Endothelial cell of umbilical vein (primary cell): ENCODE measurements at regions not wholly inside any gene's neighbourhood (a gene's known extent, or its start where the extent isn't known, plus 50 kb on each side); places are given as distances from the start of the nearest gene placed in this dataset.

ENCODE experiments used
- BruUV-seq: library from RNA; stranded (reverse); fragments of 400-500 nt; replicated peaks from 2 replicates; lab custom pipeline; 2021; lab: Mats Ljungman, UMichigan
- CTCF ChIA-PET: fragments of 300-600, 350-600 bp; sonication (Branson Sonifier 250); formaldehyde crosslinking; loops from one replicate; lab custom pipeline; 2021; ENCODE audit warnings: antibody characterized with exemption, inconsistent platforms; lab: Charles Lee
- POLR2A ChIA-PET: fragments of 300-600, 350-600 bp; sonication (Branson Sonifier 250); formaldehyde crosslinking; loops from one replicate; lab custom pipeline; 2021; ENCODE audit warnings: antibody characterized with exemption, inconsistent platforms; lab: Charles Lee
- DNase-seq: peaks from one replicate; pipeline ENCODE4 v3.0.0-alpha.2; 2011; ENCODE audit warnings: low read depth, low spot score
- FAIRE-seq: peaks from 2 replicates; lab custom pipeline; 2011; peaks lifted over from hg19 to GRCh38; lab: Jason Lieb, UNC
- H2AFZ ChIP-seq: 2 replicates; pipeline ENCODE4 v1.6.0; 2012; ENCODE audit warnings: low read depth, low read length, control low read depth, inconsistent platforms
- H3K27ac ChIP-seq: 2 replicates; pipeline ENCODE4 v1.5.1; 2011; ENCODE audit warnings: low read depth, mild to moderate bottlenecking, control low read depth, low read length, moderate library complexity; ENCODE audit not compliant: insufficient read depth
- H3K27me3 ChIP-seq, 2 experiments: 2 replicates each; pipeline versions ENCODE4 v1.6.0 to v1.6.1; 2011; ENCODE audit warnings: low read length in 2 of 2, mixed read lengths in 1 of 2; ENCODE audit not compliant: control insufficient read depth in 2 of 2, insufficient read depth in 2 of 2
- H3K36me3 ChIP-seq, 2 experiments: 2 replicates in 1 of 2; 3 replicates in 1 of 2; pipeline ENCODE4 v1.5.1; 2011; ENCODE audit warnings: low read length in 2 of 2, mild to moderate bottlenecking in 1 of 2, moderate library complexity in 1 of 2; ENCODE audit not compliant: control insufficient read depth in 2 of 2, insufficient read depth in 2 of 2; ENCODE audit errors: extremely low read depth in 1 of 2
- H3K4me1 ChIP-seq: 3 replicates; pipeline ENCODE4 v1.5.1; 2011; ENCODE audit warnings: mild to moderate bottlenecking, low read length; ENCODE audit not compliant: control insufficient read depth, insufficient read depth; ENCODE audit errors: extremely low read depth
- H3K4me2 ChIP-seq: 2 replicates; pipeline ENCODE4 v1.6.1; 2011; ENCODE audit warnings: low read length, control low read depth, mixed read lengths; ENCODE audit not compliant: insufficient read depth
- H3K4me3 ChIP-seq, 3 experiments: fragments of 200-600 bp in 1 of 3; sonication (generic), shearing (Covaris generic) in 1 of 3; replicated peaks in 1 of 3; 2 replicates each; pipeline ENCODE4 v1.5.1; 2011 to 2016; ENCODE audit warnings: control low read depth in 3 of 3, low read length in 3 of 3, mild to moderate bottlenecking in 2 of 3, inconsistent platforms in 1 of 3, low read depth in 1 of 3, moderate library complexity in 1 of 3; ENCODE audit not compliant: insufficient read depth in 1 of 3
- H3K79me2 ChIP-seq: 2 replicates; pipeline ENCODE4 v1.6.0; 2012; ENCODE audit warnings: low read length, inconsistent platforms; ENCODE audit not compliant: control insufficient read depth, insufficient read depth
- H3K9ac ChIP-seq: replicated peaks from 2 replicates; pipeline ENCODE3; 2011; ENCODE audit warnings: low read length, control low read depth; ENCODE audit not compliant: insufficient read depth; ENCODE audit errors: extremely low read depth
- H3K9me1 ChIP-seq: replicated peaks from 3 replicates; pipeline ENCODE4 v1.6.0; 2011; ENCODE audit warnings: mild to moderate bottlenecking, low read length; ENCODE audit not compliant: control insufficient read depth, insufficient read depth; ENCODE audit errors: extremely low read depth
- H3K9me3 ChIP-seq: replicated peaks from 2 replicates; pipeline ENCODE4 v1.5.1; 2012; ENCODE audit warnings: low read length, inconsistent platforms; ENCODE audit not compliant: control insufficient read depth, insufficient read depth
- H4K20me1 ChIP-seq: replicated peaks from 2 replicates; pipeline ENCODE3; 2011; ENCODE audit warnings: mild to moderate bottlenecking, low read length; ENCODE audit not compliant: control insufficient read depth, insufficient read depth; ENCODE audit errors: extremely low read depth
- CTCF ChIP-seq, 2 donors: IDR thresholded peaks; 1 replicate in 1 of 2; 2 replicates in 1 of 2; pipeline ENCODE4 v1.5.1; 2011; ENCODE audit warnings: low read length in 2 of 2, mild to moderate bottlenecking in 2 of 2, moderate library complexity in 2 of 2, control low read depth in 1 of 2, inconsistent platforms in 1 of 2, low read depth in 1 of 2; ENCODE audit not compliant: insufficient read depth in 1 of 2; ENCODE audit errors: extremely low read depth in 1 of 2
- EZH2 ChIP-seq: IDR thresholded peaks from 2 replicates; pipeline ENCODE4 v1.6.1; 2012; ENCODE audit warnings: borderline replicate concordance, low read depth, mild to moderate bottlenecking, moderate library complexity, low read length, inconsistent platforms; ENCODE audit not compliant: severe bottlenecking
- FOS ChIP-seq: IDR thresholded peaks from 2 replicates; pipeline ENCODE4 v1.6.1; 2011; ENCODE audit warnings: mild to moderate bottlenecking, low read length, moderate library complexity, borderline replicate concordance; ENCODE audit not compliant: insufficient read depth
- GATA2 ChIP-seq: IDR thresholded peaks from 2 replicates; pipeline ENCODE4 v1.7.0; 2011; ENCODE audit warnings: low read depth, mild to moderate bottlenecking, moderate library complexity, mixed read lengths, low read length; ENCODE audit not compliant: insufficient read length, insufficient read depth
- JUN ChIP-seq: IDR thresholded peaks from 2 replicates; pipeline ENCODE4 v1.6.1; 2011; ENCODE audit warnings: borderline replicate concordance, low read depth; ENCODE audit not compliant: insufficient read length, insufficient read depth
- MAX ChIP-seq: IDR thresholded peaks from 2 replicates; pipeline ENCODE4 v1.6.1; 2011; ENCODE audit not compliant: insufficient read depth, insufficient read length
- MYC ChIP-seq: IDR thresholded peaks from one replicate; pipeline ENCODE4 v1.6.1; 2011; ENCODE audit warnings: mild to moderate bottlenecking, low read depth, low read length
- POLR2A ChIP-seq: IDR thresholded peaks from 2 replicates; pipeline ENCODE4 v1.6.1; 2012; ENCODE audit warnings: low read depth, mild to moderate bottlenecking, control low read depth, low read length
- POLR2AphosphoS5 ChIP-seq: IDR thresholded peaks from 2 replicates; pipeline ENCODE4 v1.6.1; 2012; ENCODE audit warnings: low read depth, mild to moderate bottlenecking, control low read depth, low read length, moderate library complexity; ENCODE audit not compliant: insufficient read depth
- dilution Hi-C: fragments of 300-500 bp; cut with MboI; formaldehyde crosslinking; loops from one replicate; pipeline ENCODE4 v1.15.0; 2019; ENCODE audit warnings: low sequenced_read_pairs; ENCODE audit not compliant: extremely low pct_ligation_motif_present
- intact Hi-C: fragments of 100-400 bp; cut with micrococcal nuclease; formaldehyde crosslinking; loops from one replicate; pipeline ENCODE4 v1.10.0; 2022

- CTCF ChIA-PET: interaction anchor here (1.2 to 1.3 kb wide), 2 partner anchors 19 to 136 kb away, joined by 3 read pairs; no protein-coding TSS in a partner anchor
These were observed 121.9 kb downstream of the FOXL1 start for GRCh38 chr16:86700046-86700945.

More at GRCh38 chr16:86700046-86700945, 121.9 kb downstream of the FOXL1 start:
- DNase-seq: no peak
- no TSS peak for BruUV-seq
- no peak overlapping the region for H3K4me3 ChIP-seq
- H4K20me1 ChIP-seq: no peaks in the 10 kb centered on the region
- no peaks in the 10 kb centered on the region for H3K27me3 ChIP-seq
- POLR2A ChIA-PET: interaction anchor here (0.6 kb wide), 1 partner anchor 577 kb away, joined by 4 read pairs; no protein-coding TSS in a partner anchor
- no peak overlapping the region for H3K27ac ChIP-seq
- H3K9ac ChIP-seq: no peak overlapping the region
- H3K9me1 ChIP-seq: no peaks in the 10 kb centered on the region
- intact Hi-C loops (no loop called here), dilution Hi-C loops (no loop called here)
- no peak overlapping the region for H3K4me2 ChIP-seq
- H3K79me2 ChIP-seq: no peaks in the 10 kb centered on the region
- no peak overlapping the region for H2AFZ ChIP-seq
- no peaks in the 10 kb centered on the region for H3K9me3 ChIP-seq
- TF ChIP-seq JUN (no peak), FOS (no peak), MAX (no peak), POLR2A (no peak), POLR2AphosphoS5 (no peak), GATA2 (no peak), MYC (no peak), EZH2 (no peak), CTCF (IDR thresholded peaks at IDR 0.05; ENCODE audit: extremely low read depth in 1 of 2, insufficient read depth in 1 of 2, low read depth in 1 of 2, low read length in 2 of 2) (no peak)
- no peaks in the 10 kb centered on the region for H3K36me3 ChIP-seq
- no peak for FAIRE-seq
- peaks cover 3% of the 10 kb centered on the region for H3K4me1 ChIP-seq
